Activated CD4-positive, alpha-beta T cell treated with anti-CD3 and anti-CD28 coated beads, Interleukin-2, amount 50 U/mL, for 48 hours (primary cell): ENCODE measurements at regions not wholly inside any gene's neighbourhood (a gene's known extent, or its start where the extent isn't known, plus 50 kb on each side); places are given as distances from the start of the nearest gene placed in this dataset.
"Not testable (repeated sequence)": the region's sequence is repeated elsewhere in the genome, so short reads cannot be mapped to it uniquely, and the experiment has no call there.

Source experiments
- DNase-seq, 2 experiments: peaks; one replicate each; pipeline ENCODE4 v3.0.0-alpha.2; 2020

- DNase-seq, result no peak
Measured at GRCh38 chrX:9271789-9272525, 192.9 kb upstream of the TBL1X start.

DNA sequence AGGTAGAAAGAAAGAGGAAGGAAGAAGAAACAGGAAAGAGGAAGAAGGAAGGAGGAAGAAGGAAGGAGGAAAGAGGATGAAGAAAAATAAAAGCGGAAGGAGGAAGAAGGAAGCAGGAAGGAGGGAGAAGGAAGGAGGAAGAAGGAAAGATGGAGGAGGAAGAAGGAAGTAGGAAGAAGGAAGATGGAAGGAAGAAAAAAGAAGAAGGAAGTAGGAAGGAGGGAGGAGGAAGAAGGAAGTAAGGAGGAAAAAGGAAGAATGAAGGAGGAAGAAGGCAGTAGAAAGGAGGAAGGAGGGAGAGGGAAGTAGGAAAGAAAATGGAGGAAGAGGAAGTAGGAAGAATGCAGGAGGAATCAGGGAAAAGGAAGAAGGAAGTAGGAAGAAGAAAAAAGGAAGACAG, 191.1 kb upstream of the TBL1X start:
- DNase-seq, result no peak

DNA sequence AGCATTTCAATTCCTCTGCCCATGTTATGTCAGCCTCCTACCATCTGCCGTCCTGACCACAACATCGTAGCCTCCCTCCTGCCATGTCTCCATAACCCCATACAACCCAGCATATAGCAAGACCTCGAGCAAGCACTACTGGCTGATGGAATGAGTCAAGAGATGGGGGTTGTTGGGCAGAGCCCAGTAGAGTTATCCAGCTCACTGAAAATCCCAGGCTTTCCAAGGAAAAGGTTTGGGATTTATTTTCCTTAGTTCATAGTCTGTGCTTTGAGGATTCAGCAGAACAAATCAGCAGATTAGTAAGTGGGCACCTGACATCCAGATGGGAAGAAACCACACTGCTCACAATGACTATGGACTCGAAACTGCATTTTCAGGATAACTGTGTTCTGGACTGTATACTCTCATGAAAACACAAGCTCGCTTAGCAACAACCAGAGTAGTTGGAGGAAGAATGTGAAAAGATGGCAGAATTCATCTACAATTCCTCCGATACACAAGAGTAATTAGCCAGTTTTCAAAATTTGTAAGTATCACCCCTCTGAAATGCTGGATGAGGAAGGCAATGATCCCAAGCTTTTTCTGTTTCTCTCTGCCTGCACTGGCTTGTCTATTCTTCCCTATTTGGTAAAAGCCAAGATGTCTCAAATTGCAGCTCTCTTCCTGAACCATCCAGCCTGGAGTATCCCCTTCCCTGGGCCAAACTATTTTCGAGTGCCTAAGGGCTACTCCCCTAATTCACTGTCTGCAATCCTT, 186.2 kb upstream of the TBL1X start:
- no peak for DNase-seq

- DNase-seq, result no peak
Measured at GRCh38 chrX:9279234-9279544, 185.7 kb upstream of the TBL1X start.

DNA sequence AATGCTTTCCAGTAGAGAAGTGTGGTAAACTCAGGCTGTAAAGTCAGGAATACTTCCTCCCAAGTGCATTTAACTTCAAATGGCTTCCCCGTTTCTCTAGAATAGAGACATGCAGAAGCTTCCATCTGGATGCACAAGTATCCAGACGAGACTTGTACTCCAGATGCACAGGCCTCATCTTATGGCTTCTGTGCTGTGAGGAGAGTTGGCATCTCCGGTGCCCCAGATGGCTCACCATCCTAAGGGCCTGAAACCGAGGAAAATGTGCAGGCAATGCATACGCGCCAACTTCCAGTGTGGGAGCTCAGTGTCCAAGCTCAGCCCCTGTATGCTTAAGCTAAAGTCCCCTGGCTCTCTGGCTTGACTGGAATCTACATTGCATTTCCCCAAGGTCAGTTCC, 184.0 kb upstream of the TBL1X start:
- DNase-seq, result no peak

- DNase-seq, result no peak
Measured at GRCh38 chrX:9282325-9282724, 182.5 kb upstream of the TBL1X start.

GRCh38 chrX:9285342-9285771, 179.5 kb upstream of the TBL1X start:
- DNase-seq, result peak; percentile 68 to 71

- DNase-seq, result no peak
Measured at GRCh38 chrX:9286234-9286633, 178.6 kb upstream of the TBL1X start.

DNA sequence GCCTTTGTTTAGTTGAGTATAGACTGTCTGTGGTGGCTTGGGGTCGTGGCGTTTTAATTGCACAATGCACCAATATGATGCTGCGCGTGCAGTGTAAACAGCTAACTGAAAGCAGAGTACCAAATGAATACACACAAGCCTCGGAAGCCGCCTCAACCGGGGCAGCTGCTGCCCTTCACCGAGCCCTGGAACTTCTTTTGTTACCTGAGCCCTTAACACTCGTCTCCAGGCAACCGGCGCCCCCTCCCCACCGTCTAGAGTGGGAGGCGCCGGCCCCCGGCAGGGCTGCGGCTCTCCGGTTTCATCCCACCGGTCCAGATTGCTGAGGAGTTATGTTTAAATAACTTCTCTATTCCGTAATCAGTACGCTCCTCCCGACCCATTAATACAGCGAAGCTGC, 173.2 kb upstream of the TBL1X start:
- DNase-seq, result no peak

DNA sequence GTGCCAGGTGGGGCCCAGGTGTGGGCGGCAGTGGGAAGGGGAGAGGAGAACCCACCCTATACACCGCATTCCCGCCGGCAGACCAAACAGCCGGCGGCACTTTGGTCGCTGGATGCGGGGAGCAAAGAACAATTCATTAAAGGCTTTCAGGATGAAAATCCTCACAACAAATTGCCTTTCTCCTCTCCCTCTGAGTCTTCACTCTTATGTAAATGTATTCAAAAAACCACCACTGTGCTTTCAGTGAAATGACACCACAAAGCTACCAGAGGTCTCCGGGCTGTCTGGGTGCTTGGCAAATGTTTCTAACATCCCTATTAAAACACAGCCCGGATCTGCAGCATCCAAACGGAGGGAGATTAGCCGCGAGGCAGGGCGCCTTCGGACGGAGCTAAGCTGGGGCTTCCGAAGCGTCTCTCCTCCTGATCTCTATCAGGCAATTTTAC, 171.8 kb upstream of the TBL1X start:
- DNase-seq, result no peak

DNA sequence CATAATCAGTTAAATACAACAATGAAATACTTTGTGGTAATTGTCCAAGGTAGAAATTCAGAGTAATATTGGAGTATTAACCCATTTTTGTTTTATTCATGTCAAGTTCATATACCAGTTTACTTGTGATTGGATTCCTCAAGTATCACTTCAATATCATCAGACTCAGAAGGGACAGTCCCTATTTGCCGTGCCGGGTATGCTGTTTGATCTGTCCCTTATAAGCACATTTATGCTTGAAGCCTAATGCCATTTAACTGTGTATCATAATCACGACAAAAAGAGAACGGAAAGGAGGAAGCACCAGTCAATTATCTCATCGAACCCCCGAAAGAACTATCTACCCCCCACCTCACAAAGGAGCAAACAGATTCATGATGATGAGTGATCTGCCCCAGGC, 171.0 kb upstream of the TBL1X start:
- DNase-seq, result no peak

- DNase-seq, result no peak
Measured at GRCh38 chrX:9295551-9295950, 169.3 kb upstream of the TBL1X start.

DNA sequence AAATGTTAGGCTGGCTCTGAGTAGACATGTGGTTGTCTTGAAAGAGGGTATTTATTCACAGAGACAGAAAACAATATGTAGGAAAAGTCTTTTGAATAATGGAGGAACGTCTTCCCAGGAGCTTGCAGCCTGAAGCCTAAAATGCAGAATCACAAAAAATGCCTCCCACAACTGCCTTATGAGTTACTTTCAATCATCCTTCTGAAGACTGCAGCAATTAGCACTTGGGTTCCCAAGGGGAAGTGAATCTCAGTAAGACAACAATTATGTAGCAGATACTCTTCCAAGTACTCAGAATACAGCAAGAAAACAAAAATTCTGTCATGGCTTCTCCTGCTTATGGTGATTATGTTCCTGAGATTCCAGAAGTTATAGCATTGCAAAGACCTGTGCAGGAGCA, 166.6 kb upstream of the TBL1X start:
- no peak for DNase-seq

DNA sequence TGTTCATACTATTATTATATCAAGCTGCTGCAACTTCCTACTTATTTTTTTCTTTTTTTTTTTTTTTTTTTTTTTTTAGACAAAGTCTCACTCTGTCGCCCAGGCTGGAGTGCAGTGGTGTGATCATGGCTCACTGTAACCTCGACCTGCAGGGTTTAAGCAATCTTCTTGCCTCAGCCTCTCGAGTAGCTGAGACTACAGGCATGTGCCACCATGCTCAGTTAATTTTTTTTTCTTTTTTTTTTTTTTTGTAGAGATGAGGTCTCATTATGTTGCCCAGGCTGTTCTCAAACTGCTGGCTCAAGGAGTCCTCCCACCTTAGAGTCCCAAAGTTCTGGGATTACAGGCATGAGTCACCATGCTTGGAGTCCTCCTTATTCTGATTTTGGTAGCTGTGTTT, 165.2 kb upstream of the TBL1X start:
- DNase-seq, result not testable (repeated sequence)

- no peak for DNase-seq
Measured at GRCh38 chrX:9301836-9302235, 163.0 kb upstream of the TBL1X start.

- no peak for DNase-seq
Measured at GRCh38 chrX:9302381-9302780, 162.5 kb upstream of the TBL1X start.

GRCh38 chrX:9308426-9308825, 156.4 kb upstream of the TBL1X start:
- no peak for DNase-seq

GRCh38 chrX:9310616-9311015, 154.2 kb upstream of the TBL1X start:
- no peak for DNase-seq

DNA sequence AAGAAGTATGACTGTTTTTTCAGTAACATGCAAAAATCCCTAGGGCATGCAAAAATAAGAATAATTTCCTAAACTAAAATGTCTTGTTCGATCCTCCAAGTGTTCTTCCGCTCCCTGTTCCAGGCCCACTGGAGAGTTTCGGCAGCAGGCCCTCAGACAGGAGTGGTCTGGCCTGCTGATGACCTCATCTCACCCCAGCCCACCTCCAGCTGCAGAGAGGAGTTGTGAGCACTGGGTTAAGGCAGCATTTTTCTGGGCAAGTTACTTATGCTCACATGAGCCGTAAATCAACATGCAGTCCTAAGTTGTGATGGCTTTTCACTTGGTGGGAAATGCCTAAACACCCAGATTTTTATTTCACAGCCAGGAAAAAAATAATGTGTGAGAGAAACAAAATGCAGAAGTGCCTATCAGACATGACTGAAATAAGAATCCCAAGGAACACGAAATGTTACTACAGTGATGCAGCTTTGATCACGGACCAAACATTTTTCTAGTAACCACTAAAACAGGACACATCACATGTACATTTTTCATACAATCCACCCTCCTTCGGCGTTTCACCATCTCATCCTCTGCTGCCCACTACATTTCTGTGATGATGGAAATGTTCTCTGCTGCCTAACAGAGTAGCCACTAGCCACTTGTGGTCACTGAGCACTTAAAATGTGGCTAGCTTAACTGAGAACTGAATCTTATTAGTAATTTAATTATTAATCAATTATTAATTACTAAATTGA, 153.3 kb upstream of the TBL1X start:
- DNase-seq, result no peak

DNA sequence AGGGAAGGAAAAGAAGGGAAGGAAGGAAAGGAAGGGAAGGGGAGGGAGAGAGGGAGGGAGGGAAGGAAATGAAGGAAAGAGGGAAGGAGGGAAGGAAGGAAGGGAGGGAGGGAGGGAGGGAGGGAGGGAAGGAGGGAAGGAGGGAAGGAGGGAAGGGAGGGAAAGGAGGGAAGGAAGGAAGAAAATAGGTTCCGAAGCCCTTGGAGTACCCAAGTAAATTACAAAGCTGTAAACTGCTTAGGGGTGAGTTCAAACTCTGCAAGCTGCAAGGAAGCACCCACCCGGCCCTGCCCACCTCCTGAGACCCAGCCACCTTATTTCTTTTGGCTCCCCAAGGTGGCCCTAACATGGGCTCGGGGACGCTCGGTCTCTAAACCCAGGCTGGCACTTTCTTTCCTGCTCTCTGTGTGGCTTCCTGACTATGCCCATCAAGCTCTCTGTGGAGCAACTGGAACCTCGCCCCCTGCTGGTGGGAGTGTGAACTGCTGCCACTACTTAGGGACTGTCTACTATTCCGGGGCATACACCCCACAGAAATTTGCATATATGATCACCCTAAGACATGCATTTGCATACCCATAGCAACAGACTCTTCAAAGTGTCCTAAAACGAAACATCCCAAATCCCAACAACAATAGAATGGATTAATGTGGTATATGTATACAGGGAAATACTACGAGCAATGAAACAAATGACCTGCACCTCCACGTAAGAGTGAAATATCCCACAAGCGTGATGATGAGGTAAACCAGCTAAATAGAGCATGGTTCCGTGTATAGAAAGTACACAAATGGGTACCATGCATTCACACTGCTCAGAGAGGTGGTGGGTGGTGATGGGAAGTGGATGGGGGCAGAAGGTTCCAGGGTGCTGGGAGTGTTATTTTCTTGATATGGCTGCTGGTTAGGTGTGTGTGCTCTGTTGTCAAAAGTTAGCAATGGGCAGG, 151.7 kb upstream of the TBL1X start:
- peak; percentile 83 to 85 for DNase-seq

GRCh38 chrX:9315086-9315485, 149.8 kb upstream of the TBL1X start:
- no peak for DNase-seq

DNA sequence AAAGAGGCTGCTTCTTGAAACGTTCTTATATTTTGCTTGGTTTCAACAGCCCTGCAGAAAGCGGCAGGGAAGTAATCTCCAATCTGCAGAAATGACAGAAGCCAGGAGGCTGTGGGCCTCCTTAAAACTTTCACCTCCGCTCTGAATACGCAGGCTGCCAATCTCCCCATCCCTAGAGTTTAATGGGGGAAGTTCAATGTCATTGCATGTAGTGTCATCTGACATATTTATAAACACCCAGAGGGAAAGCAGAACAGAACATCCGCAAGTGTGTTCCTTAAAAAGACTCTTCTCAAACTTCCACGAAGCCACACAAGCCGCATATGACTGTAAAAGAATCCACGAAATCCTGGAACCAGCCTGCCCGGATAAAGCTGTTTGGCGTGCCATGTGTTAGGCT, 148.8 kb upstream of the TBL1X start:
- no peak for DNase-seq

DNA sequence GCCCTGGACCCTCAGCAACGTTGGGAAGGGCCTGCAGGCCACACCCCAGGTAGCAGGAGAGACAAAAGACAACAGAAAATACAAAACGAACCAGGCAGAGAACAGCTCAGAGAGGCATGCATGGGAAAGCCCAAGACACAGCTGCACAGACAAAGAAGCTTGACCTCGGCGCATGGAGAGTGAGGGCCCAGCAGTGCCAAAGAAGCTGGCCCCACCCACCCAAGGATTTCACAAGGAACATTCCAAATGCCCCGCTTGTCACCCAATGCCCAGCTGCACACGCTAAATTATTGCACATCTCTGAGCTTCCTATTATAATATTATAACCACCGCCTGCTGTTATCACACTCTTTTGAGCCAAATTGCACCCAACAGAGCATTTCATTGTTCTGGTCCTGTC, 147.7 kb upstream of the TBL1X start:
- no peak for DNase-seq
